Thyroid gland (tissue), 4 donors: ENCODE measurements at regions not wholly inside any gene's neighbourhood (a gene's known extent, or its start where the extent isn't known, plus 50 kb on each side); places are given as distances from the start of the nearest gene placed in this dataset.
"Not testable (repeated sequence)": the region's sequence is repeated elsewhere in the genome, so short reads cannot be mapped to it uniquely, and the experiment has no call there.

Experiments
- DNase-seq, 2 donors: peaks; one replicate each; pipeline ENCODE4 v3.0.0-alpha.2; 2019
- H3K27ac ChIP-seq, 3 donors: fragments of 200-600 bp; sonication (generic); 1 replicate in 2 of 3; 2 replicates in 1 of 3; pipeline ENCODE4 v1.5.1; 2016 to 2019; ENCODE audit warnings: mild to moderate bottlenecking in 1 of 3, moderate library complexity in 1 of 3
- H3K27me3 ChIP-seq: fragments of 200-600 bp; sonication (generic); one replicate; pipeline ENCODE4 v1.5.1; 2019
- H3K36me3 ChIP-seq, 2 donors: fragments of 200-600 bp; sonication (generic); one replicate each; pipeline ENCODE4 v1.5.1; 2016 to 2019
- H3K4me1 ChIP-seq, 2 donors: fragments of 200-600 bp; sonication (generic); one replicate each; pipeline ENCODE4 v1.5.1; 2017 to 2019
- H3K4me3 ChIP-seq, 3 donors: fragments of 200-600 bp; sonication (generic); replicated peaks in 1 of 3; 1 replicate in 2 of 3; 2 replicates in 1 of 3; pipeline ENCODE4 v1.5.1; 2016; ENCODE audit warnings: mild to moderate bottlenecking in 1 of 3
- H3K9me3 ChIP-seq: fragments of 200-600 bp; sonication (generic); one replicate; pipeline ENCODE4 v1.5.1; 2017
- POLR2A ChIP-seq, 2 donors: fragments of 450-650 bp; IDR thresholded peaks; one replicate each; pipeline ENCODE4 v1.6.1; 2017; ENCODE audit warnings: antibody characterized with exemption in 2 of 2, mild to moderate bottlenecking in 2 of 2, moderate library complexity in 1 of 2
- WGBS, 2 donors: methylation state at CpG; one replicate each; pipeline ENCODE4 v1.1.5; 2017; 5-methylcytosine and 5-hydroxymethylcytosine counted together
- intact Hi-C: fragments of 100-400 bp; cut with DNase I; formaldehyde crosslinking; loops from one replicate; pipeline ENCODE4 v1.15.1; 2023
- TF ChIP-seq, protein P1 (sequence below), 6 experiments: fragments of 200-600 bp in 3 of 6; fragments of 450-650 bp in 3 of 6; sonication (generic) in 3 of 6; IDR thresholded peaks; one replicate each; pipeline ENCODE4 v1.5.1; 2016 to 2019; ENCODE audit warnings: antibody characterized with exemption in 6 of 6, mild to moderate bottlenecking in 2 of 6, inconsistent platforms in 1 of 6, moderate library complexity in 1 of 6

DNA sequence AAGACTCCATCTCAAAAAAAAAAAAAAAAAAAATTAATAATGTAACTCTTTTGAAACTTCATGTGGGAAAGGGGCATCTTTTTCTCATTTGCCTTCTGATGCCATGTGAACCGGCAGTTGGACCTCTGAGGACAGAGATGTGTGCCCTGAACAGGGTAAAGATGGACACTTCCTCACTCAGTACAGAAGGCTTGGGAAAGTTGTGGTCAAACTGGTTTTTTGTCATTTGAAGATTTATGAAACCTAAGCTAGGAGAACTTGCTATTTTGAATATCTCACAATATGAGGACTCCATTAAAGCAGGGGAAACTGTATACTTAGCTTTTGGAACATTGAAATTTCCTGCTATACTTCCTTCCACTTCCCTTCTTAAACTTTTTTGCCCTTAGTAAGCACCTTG is 147.5 kb upstream of the ALDH1B1 start:
- no peak overlapping the region for H3K4me3 ChIP-seq
- H3K9me3 ChIP-seq: no peaks in the 10 kb centered on the region
- no peaks in the 10 kb centered on the region for H3K4me1 ChIP-seq
- H3K27me3 ChIP-seq: no peaks in the 10 kb centered on the region
- no peak for DNase-seq
- 76 to 86% methylated on average over 1 of the region's 1 CpG for WGBS, 2 donors
- TF ChIP-seq, protein P1, sequence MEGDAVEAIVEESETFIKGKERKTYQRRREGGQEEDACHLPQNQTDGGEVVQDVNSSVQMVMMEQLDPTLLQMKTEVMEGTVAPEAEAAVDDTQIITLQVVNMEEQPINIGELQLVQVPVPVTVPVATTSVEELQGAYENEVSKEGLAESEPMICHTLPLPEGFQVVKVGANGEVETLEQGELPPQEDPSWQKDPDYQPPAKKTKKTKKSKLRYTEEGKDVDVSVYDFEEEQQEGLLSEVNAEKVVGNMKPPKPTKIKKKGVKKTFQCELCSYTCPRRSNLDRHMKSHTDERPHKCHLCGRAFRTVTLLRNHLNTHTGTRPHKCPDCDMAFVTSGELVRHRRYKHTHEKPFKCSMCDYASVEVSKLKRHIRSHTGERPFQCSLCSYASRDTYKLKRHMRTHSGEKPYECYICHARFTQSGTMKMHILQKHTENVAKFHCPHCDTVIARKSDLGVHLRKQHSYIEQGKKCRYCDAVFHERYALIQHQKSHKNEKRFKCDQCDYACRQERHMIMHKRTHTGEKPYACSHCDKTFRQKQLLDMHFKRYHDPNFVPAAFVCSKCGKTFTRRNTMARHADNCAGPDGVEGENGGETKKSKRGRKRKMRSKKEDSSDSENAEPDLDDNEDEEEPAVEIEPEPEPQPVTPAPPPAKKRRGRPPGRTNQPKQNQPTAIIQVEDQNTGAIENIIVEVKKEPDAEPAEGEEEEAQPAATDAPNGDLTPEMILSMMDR (IDR thresholded peaks at IDR 0.05): no peak
- TF ChIP-seq POLR2A (IDR thresholded peaks at IDR 0.05): no peak
- no peaks in the 10 kb centered on the region for H3K36me3 ChIP-seq
- intact Hi-C loops: no loop called here
- no peak overlapping the region for H3K27ac ChIP-seq

DNA sequence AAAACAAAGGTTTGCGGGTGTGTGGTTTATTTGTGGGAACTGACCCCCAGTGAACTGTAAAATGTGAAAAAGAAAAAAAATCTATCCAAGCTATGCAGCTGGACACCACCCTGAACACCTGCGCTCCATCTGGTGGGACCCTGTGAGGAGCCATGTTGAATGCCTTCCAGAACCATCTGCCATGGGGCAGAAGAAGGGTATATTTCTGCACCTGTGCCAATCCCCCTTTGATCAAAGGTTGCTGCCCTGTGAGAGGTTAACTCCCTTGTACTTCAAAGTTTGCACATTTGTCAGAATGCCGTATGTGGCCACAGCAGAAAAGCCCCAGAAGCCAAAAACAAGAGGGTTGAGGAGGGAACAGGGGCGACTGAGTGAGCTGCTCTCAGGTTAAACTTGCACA is 148.5 kb upstream of the ALDH1B1 start:
- Histone ChIP-seq H3K27me3 (no peaks in the 10 kb centered on the region), H3K9me3 (no peaks in the 10 kb centered on the region), H3K4me1 (no peaks in the 10 kb centered on the region), H3K27ac (no peak overlapping the region), H3K36me3 (no peaks in the 10 kb centered on the region), H3K4me3 (no peak overlapping the region)
- 77 to 84% methylated on average over 4 of the region's 4 CpGs for WGBS, 2 donors
- TF ChIP-seq POLR2A (IDR thresholded peaks at IDR 0.05): no peak
- TF ChIP-seq, protein P1 (IDR thresholded peaks at IDR 0.05): no peak
- intact Hi-C loops: no loop called here
- DNase-seq: no peak

DNA sequence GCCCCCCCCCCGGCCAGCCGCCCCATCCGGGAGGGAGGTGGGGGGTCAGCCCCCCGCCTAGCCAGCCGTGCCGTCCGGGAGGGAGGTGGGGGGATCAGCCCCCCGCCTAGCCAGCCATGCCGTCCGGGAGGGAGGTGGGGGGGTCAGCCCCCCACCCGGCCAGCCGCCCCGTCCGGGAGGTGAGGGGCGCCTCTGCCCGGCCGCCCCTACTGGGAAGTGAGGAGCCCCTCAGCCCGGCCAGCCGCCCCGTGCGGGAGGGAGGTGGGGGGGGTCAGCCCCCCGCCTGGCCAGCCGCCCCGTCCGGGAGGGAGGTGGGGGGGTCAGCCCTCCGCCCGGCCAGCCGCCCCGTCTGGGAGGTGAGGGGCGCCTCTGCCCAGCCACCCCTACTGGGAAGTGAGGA is 150.4 kb upstream of the ALDH1B1 start:
- H3K4me1 ChIP-seq, H3K27me3 ChIP-seq, H3K36me3 ChIP-seq, H3K9me3 ChIP-seq, H3K4me3 ChIP-seq, intact Hi-C loops, DNase-seq, H3K27ac ChIP-seq: not testable (repeated sequence)
- WGBS, 2 donors: no CpG with 5 or more reads among the region's 30 CpGs

DNA sequence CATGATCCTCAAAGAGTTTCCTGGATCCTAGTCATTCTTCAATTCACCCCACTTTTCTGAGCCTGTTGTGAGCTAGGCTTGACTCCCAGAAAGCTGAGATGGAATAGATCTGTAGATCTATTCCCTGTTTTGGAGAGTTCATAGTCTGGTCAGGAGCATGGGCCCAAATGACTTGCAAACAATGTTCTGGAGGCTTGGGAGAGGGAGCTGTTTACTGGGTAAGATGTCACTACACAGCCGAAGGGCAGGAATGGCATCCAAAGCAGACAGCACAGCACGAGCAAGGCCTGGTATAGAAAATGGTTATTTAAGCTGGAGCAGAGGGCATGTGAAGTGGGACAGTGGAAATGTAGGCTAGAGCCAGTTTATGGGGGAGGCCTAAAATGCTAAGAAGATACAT is 152.5 kb upstream of the ALDH1B1 start:
- intact Hi-C loops: no loop called here
- Histone ChIP-seq H3K27me3 (no peaks in the 10 kb centered on the region), H3K4me3 (no peak overlapping the region), H3K36me3 (no peaks in the 10 kb centered on the region), H3K4me1 (no peaks in the 10 kb centered on the region), H3K9me3 (no peaks in the 10 kb centered on the region), H3K27ac (no peak overlapping the region)
- TF ChIP-seq POLR2A (IDR thresholded peaks at IDR 0.05): no peak
- TF ChIP-seq, protein P1 (IDR thresholded peaks at IDR 0.05): no peak
- 95 to 97% methylated on average over 2 of the region's 2 CpGs for WGBS, 2 donors
- no peak for DNase-seq

DNA sequence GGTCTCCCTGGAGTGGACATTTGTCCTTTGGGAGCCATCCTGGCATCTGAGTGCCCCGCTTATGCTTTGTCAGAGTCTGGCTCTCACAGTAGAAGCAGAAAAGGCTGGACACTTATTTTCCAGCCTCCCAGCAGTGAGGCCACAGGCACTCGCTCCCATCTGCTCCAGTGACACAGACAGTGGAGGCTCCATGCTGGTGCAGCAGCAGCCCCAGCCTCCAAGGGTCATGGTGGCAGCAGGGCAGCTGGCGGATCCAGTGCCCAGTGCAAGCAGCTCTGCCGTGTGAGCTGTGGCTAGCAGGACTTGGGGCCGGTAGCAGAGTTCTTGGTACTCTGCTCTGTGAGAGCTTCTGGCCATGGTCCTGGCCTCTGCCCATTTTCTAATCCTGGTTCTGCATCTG is 157.3 kb upstream of the ALDH1B1 start:
- Histone ChIP-seq H3K4me3 (no peak overlapping the region), H3K27me3 (no peaks in the 10 kb centered on the region), H3K9me3 (no peaks in the 10 kb centered on the region), H3K4me1 (no peaks in the 10 kb centered on the region), H3K36me3 (no peaks in the 10 kb centered on the region), H3K27ac (no peak overlapping the region)
- no peak for TF ChIP-seq POLR2A (IDR thresholded peaks at IDR 0.05)
- TF ChIP-seq, protein P1 (IDR thresholded peaks at IDR 0.05): no peak
- intact Hi-C loops: no loop called here
- WGBS, 2 donors: 79 to 84% methylated on average over 4 to 5 of the region's 5 CpGs
- DNase-seq: no peak
